Karpas-422 (cell line): ENCODE measurements at regions not wholly inside any gene's neighbourhood (a gene's known extent, or its start where the extent isn't known, plus 50 kb on each side); places are given as distances from the start of the nearest gene placed in this dataset.

Experiments used
- DNase-seq: peaks from one replicate; pipeline ENCODE4 v3.0.0-alpha.2; 2015
- H2AFZ ChIP-seq: fragments of 200-600 bp; sonication (generic); 2 replicates; pipeline ENCODE4 v1.6.1; 2014; ENCODE audit warnings: antibody characterized with exemption, low read length, mixed read lengths
- H3K27ac ChIP-seq: fragments of 200-600 bp; sonication (generic); 2 replicates; pipeline ENCODE4 v1.5.1; 2014; ENCODE audit warnings: mild to moderate bottlenecking, low read length, moderate library complexity
- H3K27me3 ChIP-seq: fragments of 200-600 bp; sonication (generic); 2 replicates; pipeline ENCODE4 v1.6.1; 2014; ENCODE audit warnings: low read length, mixed read lengths
- H3K36me3 ChIP-seq: fragments of 200-600 bp; sonication (generic); 2 replicates; pipeline ENCODE4 v1.6.1; 2014; ENCODE audit warnings: low read length, mixed read lengths; ENCODE audit not compliant: insufficient read depth
- H3K4me1 ChIP-seq: fragments of 200-600 bp; sonication (generic); 2 replicates; pipeline ENCODE4 v1.6.1; 2014; ENCODE audit warnings: mild to moderate bottlenecking, low read length, mixed read lengths
- H3K4me2 ChIP-seq: fragments of 200-600 bp; sonication (generic); 2 replicates; pipeline ENCODE4 v1.6.1; 2014; ENCODE audit warnings: low read length, low read depth, mild to moderate bottlenecking; ENCODE audit not compliant: poor library complexity, severe bottlenecking
- H3K4me3 ChIP-seq: fragments of 200-600 bp; sonication (generic); 2 replicates; pipeline ENCODE4 v1.5.1; 2014; ENCODE audit warnings: mild to moderate bottlenecking, antibody characterized with exemption, low read length, mixed read lengths
- H3K79me2 ChIP-seq: fragments of 200-600 bp; sonication (generic); 2 replicates; pipeline ENCODE4 v1.6.1; 2014; ENCODE audit warnings: mild to moderate bottlenecking, low read length, mixed read lengths
- H3K9ac ChIP-seq: fragments of 200-600 bp; sonication (generic); 2 replicates; pipeline ENCODE4 v1.6.0; 2014; ENCODE audit warnings: low read length
- H3K9me2 ChIP-seq: fragments of 200-600 bp; sonication (generic), shearing (Covaris generic); replicated peaks from 2 replicates; pipeline ENCODE4 v1.6.0; 2014; ENCODE audit warnings: mild to moderate bottlenecking, low read length, moderate library complexity; ENCODE audit not compliant: insufficient read depth
- H3K9me3 ChIP-seq: fragments of 300-700, 200-600 bp; sonication (generic); 2 replicates; pipeline ENCODE4 v1.6.1; 2014; ENCODE audit warnings: low read length, mixed read lengths
- H4K20me1 ChIP-seq: fragments of 200-600 bp; sonication (generic); 2 replicates; pipeline ENCODE4 v1.6.1; 2014; ENCODE audit warnings: mild to moderate bottlenecking, antibody characterized with exemption, low read length, low read depth; ENCODE audit not compliant: insufficient read depth

GRCh38 chr1:115557715-115558114, 84.1 kb upstream of the VANGL1 start:
- no peaks in the 10 kb centered on the region for H3K36me3 ChIP-seq
- H3K9me2 ChIP-seq = no peaks in the 10 kb centered on the region
- no peak overlapping the region for H3K9ac ChIP-seq
- H3K79me2 ChIP-seq = no peaks in the 10 kb centered on the region
- DNase-seq = no peak
- H3K9me3 ChIP-seq = no peaks in the 10 kb centered on the region
- no peak overlapping the region for H3K4me3 ChIP-seq
- H2AFZ ChIP-seq = no peak overlapping the region
- H3K27ac ChIP-seq = no peak overlapping the region
- H4K20me1 ChIP-seq = no peaks in the 10 kb centered on the region
- no peak overlapping the region for H3K4me2 ChIP-seq
- H3K4me1 ChIP-seq = no peaks in the 10 kb centered on the region
- H3K27me3 ChIP-seq = no peaks in the 10 kb centered on the region

- no peaks in the 10 kb centered on the region for H3K36me3 ChIP-seq
- no peaks in the 10 kb centered on the region for H3K4me1 ChIP-seq
- H3K9me3 ChIP-seq = no peaks in the 10 kb centered on the region
- no peak overlapping the region for H3K4me2 ChIP-seq
- H4K20me1 ChIP-seq = no peaks in the 10 kb centered on the region
- H3K9ac ChIP-seq = no peak overlapping the region
- no peaks in the 10 kb centered on the region for H3K79me2 ChIP-seq
- H3K9me2 ChIP-seq = no peaks in the 10 kb centered on the region
- DNase-seq = no peak
- H3K4me3 ChIP-seq = no peak overlapping the region
- no peak overlapping the region for H2AFZ ChIP-seq
- H3K27me3 ChIP-seq = no peaks in the 10 kb centered on the region
- H3K27ac ChIP-seq = no peak overlapping the region
These were observed 85.5 kb upstream of the VANGL1 start for GRCh38 chr1:115556236-115556635.

- Histone ChIP-seq H3K4me1 (no peaks in the 10 kb centered on the region), H3K27ac (no peak overlapping the region), H3K36me3 (no peaks in the 10 kb centered on the region), H3K27me3 (no peaks in the 10 kb centered on the region), H3K4me3 (no peak overlapping the region), H2AFZ (no peak overlapping the region), H3K4me2 (no peak overlapping the region), H3K9me3 (no peaks in the 10 kb centered on the region), H3K79me2 (no peaks in the 10 kb centered on the region), H3K9me2 (no peaks in the 10 kb centered on the region), H4K20me1 (no peaks in the 10 kb centered on the region), H3K9ac (no peak overlapping the region)
- no peak for DNase-seq
These were observed 86.3 kb upstream of the VANGL1 start for GRCh38 chr1:115555446-115555845.

- Histone ChIP-seq H2AFZ (no peak overlapping the region), H3K9me3 (no peaks in the 10 kb centered on the region), H3K9me2 (no peaks in the 10 kb centered on the region), H3K4me3 (no peak overlapping the region), H3K36me3 (no peaks in the 10 kb centered on the region), H3K27ac (no peak overlapping the region), H3K4me1 (no peaks in the 10 kb centered on the region), H4K20me1 (no peaks in the 10 kb centered on the region), H3K4me2 (no peak overlapping the region), H3K79me2 (no peaks in the 10 kb centered on the region), H3K27me3 (no peaks in the 10 kb centered on the region), H3K9ac (no peak overlapping the region)
- DNase-seq = no peak
These were observed 94.1 kb upstream of the VANGL1 start for GRCh38 chr1:115547696-115548095.

DNA sequence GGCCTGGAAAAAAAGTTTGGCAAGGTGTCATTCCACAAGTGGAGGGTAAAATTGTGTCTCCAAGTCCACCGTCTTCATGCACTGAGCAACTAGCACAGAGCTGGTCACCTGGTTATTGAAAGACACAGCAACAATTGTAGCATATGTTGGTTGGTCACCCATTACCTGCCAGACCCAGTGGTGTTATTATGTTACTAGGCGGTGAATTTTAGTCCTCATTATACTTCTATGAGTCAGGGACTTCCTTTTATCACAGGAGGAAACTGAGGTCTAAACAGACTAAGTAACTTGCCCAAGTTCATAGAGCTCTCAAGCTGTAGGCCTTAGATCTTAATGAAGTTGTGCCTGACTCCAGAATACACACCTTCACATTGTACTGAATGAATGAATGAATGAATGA, 94.9 kb upstream of the VANGL1 start:
- no peak overlapping the region for H3K4me2 ChIP-seq

GRCh38 chr1:115545791-115546733, 95.7 kb upstream of the VANGL1 start:
- H3K9ac ChIP-seq = no peak overlapping the region
- no peak overlapping the region for H3K4me3 ChIP-seq
- no peaks in the 10 kb centered on the region for H3K9me2 ChIP-seq
- H3K9me3 ChIP-seq = no peaks in the 10 kb centered on the region
- H3K4me2 ChIP-seq = no peak overlapping the region
- no peaks in the 10 kb centered on the region for H3K79me2 ChIP-seq
- no peaks in the 10 kb centered on the region for H4K20me1 ChIP-seq
- no peak overlapping the region for H3K27ac ChIP-seq
- no peak overlapping the region for H2AFZ ChIP-seq
- H3K36me3 ChIP-seq = no peaks in the 10 kb centered on the region
- H3K27me3 ChIP-seq = no peaks in the 10 kb centered on the region
- no peaks in the 10 kb centered on the region for H3K4me1 ChIP-seq
- no peak for DNase-seq

More for the DNA sequence above, 94.9 kb upstream of the VANGL1 start:
- Histone ChIP-seq H3K79me2 (no peaks in the 10 kb centered on the region), H3K9me3 (no peaks in the 10 kb centered on the region), H2AFZ (no peak overlapping the region), H4K20me1 (no peaks in the 10 kb centered on the region), H3K27me3 (no peaks in the 10 kb centered on the region), H3K4me1 (no peaks in the 10 kb centered on the region), H3K27ac (no peak overlapping the region), H3K9me2 (no peaks in the 10 kb centered on the region), H3K9ac (no peak overlapping the region), H3K4me3 (no peak overlapping the region), H3K36me3 (no peaks in the 10 kb centered on the region)
- DNase-seq = no peak

- Histone ChIP-seq H3K9ac (no peak overlapping the region), H2AFZ (no peak overlapping the region), H3K27ac (no peak overlapping the region), H3K9me3 (no peaks in the 10 kb centered on the region), H3K27me3 (no peaks in the 10 kb centered on the region), H3K36me3 (no peaks in the 10 kb centered on the region), H3K4me1 (no peaks in the 10 kb centered on the region), H3K79me2 (no peaks in the 10 kb centered on the region), H4K20me1 (no peaks in the 10 kb centered on the region), H3K9me2 (no peaks in the 10 kb centered on the region), H3K4me3 (no peak overlapping the region), H3K4me2 (no peak overlapping the region)
- DNase-seq = no peak
These were observed 96.6 kb upstream of the VANGL1 start for GRCh38 chr1:115545096-115545720.

DNA sequence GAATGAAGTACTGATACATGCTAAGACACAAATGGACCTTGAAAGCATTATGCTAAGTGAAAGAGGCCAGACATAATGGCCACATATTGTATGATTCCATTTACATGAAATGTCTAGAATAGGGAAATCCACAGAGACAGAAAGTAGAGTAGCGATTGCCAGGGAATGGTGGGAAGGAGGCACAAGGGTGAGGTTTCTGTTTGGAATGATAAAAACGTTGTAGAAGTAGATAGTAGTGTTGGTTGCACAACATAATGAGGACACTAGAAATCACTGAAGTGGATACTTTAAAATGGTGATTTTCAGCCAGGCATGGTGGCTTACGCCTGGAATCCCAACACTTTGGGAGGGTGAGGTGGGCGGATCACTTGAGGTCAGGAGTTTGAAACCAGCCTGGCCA, 97.6 kb upstream of the VANGL1 start:
- DNase-seq = no peak
- H3K4me1 ChIP-seq = no peaks in the 10 kb centered on the region
- H3K9me3 ChIP-seq = no peaks in the 10 kb centered on the region
- H3K27ac ChIP-seq = no peak overlapping the region
- H4K20me1 ChIP-seq = no peaks in the 10 kb centered on the region
- H3K4me2 ChIP-seq = no peak overlapping the region
- H3K27me3 ChIP-seq = no peaks in the 10 kb centered on the region
- H3K9me2 ChIP-seq = no peaks in the 10 kb centered on the region
- H2AFZ ChIP-seq = no peak overlapping the region
- H3K36me3 ChIP-seq = no peaks in the 10 kb centered on the region
- no peaks in the 10 kb centered on the region for H3K79me2 ChIP-seq
- no peak overlapping the region for H3K9ac ChIP-seq
- no peak overlapping the region for H3K4me3 ChIP-seq
